ENCODE measurements at regions not wholly inside any gene's neighbourhood (a gene's known extent, or its start where the extent isn't known, plus 50 kb on each side); places are given as distances from the start of the nearest gene placed in this dataset.

DNA sequence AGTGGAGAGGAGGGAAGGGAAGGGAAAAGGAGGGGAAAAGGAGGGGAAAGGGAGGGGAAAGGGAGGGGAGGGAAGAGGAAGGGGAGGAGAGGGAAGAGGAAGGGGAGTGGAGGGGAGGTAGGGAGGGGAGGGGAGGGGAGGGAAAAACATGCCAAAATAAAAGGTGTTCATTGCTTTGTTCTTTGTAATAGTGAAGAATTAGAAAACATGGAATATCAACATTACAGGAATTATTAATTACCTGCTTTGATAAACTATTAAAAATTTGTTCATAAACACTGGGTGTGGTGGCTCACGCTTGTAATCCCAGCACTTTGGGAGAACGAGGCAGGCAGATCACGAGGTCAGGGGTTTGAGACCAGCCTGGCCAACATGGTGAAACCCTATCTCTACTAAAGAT is 579.2 kb downstream of the MED13L start:
- Histone ChIP-seq H3K27ac (no peak overlapping the region), H3K4me3 (no peak overlapping the region)
- DNase-seq (ENCODE audit: low spot score), result no peak
- TF ChIP-seq, protein P1, sequence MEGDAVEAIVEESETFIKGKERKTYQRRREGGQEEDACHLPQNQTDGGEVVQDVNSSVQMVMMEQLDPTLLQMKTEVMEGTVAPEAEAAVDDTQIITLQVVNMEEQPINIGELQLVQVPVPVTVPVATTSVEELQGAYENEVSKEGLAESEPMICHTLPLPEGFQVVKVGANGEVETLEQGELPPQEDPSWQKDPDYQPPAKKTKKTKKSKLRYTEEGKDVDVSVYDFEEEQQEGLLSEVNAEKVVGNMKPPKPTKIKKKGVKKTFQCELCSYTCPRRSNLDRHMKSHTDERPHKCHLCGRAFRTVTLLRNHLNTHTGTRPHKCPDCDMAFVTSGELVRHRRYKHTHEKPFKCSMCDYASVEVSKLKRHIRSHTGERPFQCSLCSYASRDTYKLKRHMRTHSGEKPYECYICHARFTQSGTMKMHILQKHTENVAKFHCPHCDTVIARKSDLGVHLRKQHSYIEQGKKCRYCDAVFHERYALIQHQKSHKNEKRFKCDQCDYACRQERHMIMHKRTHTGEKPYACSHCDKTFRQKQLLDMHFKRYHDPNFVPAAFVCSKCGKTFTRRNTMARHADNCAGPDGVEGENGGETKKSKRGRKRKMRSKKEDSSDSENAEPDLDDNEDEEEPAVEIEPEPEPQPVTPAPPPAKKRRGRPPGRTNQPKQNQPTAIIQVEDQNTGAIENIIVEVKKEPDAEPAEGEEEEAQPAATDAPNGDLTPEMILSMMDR (IDR thresholded peaks at IDR 0.05), result no peak

DNA sequence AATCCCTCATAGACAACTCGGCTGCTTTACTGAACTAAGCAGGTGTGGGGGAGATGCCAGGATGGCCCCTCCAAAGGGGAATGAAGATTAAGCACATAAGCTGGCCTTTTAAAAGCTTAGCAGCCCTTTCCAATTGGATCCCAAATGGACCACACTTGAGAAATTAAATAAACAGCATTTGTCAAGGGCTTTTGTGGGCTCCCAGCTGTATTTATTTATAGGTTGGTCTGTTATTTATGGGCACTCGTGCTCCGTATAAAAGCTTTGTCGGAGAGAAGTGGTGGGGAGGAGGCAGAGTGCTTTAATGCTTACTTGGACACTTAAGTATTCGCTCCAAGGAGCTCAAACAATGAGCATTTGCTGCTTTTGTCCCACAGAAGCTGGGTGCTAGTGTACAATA is 580.2 kb downstream of the MED13L start:
- no peak overlapping the region for H3K4me3 ChIP-seq
- TF ChIP-seq, protein P1 (IDR thresholded peaks at IDR 0.05), result no peak
- DNase-seq (ENCODE audit: low spot score), result no peak
- H3K27ac ChIP-seq, result no peak overlapping the region

DNA sequence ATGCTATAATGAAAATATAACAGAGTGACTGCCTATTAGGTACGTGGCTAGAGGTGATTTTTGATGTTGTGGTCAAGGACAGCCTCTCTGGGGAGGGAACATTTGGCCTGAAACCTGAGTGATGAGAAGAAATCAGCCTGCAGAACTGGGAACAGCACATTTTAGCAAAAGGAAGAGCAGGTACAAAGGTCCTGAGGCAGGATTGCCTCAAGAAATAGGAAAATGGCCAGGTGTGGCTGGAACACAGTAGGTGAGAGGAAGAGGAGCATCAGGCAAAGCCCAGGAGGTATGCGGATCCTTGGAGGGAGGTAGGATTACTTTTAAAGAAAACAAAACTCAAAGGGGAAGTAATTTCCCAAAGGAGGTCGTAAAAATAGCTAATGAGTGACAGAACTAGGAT is 582.9 kb downstream of the MED13L start:
- TF ChIP-seq, protein P1 (IDR thresholded peaks at IDR 0.05), result no peak
- Histone ChIP-seq H3K4me3 (no peak overlapping the region), H3K27ac (no peak overlapping the region)
- DNase-seq (ENCODE audit: low spot score), result no peak

DNA sequence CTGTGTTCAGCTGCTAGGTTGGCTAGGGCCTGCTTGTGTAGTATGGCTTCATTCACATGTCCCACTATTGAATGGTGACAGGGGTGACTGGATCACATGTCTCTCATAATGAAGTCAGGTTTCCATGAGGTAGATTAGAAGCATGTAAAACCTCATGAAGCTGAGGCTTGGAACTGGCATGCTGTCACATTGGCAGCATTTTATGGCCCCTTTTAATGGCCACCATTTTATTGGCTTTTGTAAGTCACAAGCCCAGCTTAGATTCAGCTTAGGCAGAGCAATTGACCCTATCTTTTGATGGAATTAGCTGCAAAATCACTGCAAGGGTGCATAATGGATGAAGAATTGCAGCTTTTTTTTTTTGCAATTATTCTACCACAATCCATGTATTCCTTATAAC is 583.5 kb downstream of the MED13L start:
- H3K4me3 ChIP-seq, result no peak overlapping the region
- TF ChIP-seq, protein P1 (IDR thresholded peaks at IDR 0.05), result no peak
- DNase-seq (ENCODE audit: low spot score), result no peak
- H3K27ac ChIP-seq, result no peak overlapping the region

DNA sequence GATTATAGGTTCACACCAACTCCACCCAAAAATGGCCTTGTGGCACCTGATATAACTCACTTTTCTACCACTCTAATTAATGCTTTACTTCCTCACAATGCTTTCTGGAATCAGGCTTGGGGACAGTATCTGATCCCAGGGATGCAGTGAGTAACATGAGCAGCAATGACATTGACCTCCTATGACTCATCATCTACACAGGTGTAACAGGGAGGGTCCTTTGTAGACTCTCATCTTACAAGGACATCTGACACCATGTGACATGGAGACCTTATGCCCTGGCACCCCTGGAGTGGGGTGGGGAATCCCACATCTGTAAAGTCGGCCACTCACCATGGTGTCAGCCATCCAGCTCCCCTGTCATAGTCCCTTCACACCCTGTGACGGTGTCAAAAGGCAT is 586.4 kb downstream of the MED13L start:
- no peak overlapping the region for H3K4me3 ChIP-seq
- TF ChIP-seq, protein P1 (IDR thresholded peaks at IDR 0.05), result no peak
- H3K27ac ChIP-seq, result no peak overlapping the region
- DNase-seq (ENCODE audit: low spot score), result no peak

DNA sequence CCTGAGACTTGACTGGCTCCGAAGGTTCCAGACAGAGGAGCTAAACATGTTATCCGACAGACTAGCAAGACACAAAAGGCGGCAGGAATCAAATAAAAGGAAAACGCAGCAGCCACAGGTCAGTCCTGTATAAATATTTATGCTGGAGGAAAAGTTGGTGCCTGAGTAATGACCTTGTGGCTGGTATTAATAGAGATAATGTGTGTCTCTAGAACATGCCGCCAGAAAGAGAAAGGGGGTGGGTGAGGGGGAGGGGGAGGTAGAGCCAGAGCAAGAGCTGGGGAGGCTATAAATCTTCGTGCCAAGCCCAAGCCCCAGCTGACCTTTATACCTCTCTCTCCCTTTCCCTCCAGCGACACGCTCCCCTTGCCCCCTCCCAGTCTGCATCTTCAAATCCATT is 590.4 kb downstream of the MED13L start:
- DNase-seq (ENCODE audit: low spot score), result no peak
- TF ChIP-seq, protein P1 (IDR thresholded peaks at IDR 0.05), result no peak
- H3K27ac ChIP-seq, result no peak overlapping the region
- H3K4me3 ChIP-seq, result no peak overlapping the region

DNA sequence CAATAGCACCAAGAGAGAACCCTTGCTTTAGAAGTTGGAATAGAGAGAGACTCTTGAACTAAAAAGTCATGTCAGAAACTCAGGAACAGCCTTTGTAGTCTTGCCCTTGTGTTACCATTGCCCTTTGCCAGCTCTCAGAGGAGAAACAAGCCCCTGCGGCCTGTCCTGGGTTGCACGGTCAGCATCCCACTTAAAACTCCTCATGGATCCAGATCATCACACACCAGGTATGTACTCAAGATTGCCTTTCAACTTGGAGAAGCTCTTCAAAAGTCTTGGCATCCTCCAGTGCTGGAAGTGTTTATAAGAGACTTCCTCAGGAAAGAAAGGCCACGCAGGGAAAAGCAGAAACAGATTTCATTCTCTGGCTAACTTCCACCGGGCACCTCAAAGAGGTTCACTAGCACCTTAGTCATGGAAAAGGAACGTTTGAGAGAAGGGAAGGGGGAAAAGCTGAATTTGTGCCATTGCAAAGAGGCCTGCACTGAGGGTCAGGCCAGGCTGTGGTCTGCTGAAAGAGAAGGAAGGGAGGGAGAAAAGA is 594.2 kb downstream of the MED13L start:
- DNase-seq (ENCODE audit: low spot score), result no peak
- TF ChIP-seq, protein P1 (IDR thresholded peaks at IDR 0.05), result no peak
- no peak overlapping the region for H3K4me3 ChIP-seq
- no peak overlapping the region for H3K27ac ChIP-seq

All from coronary artery (tissue), 2 donors.